OCI-LY1 (cell line): ENCODE measurements at regions not wholly inside any gene's neighbourhood (a gene's known extent, or its start where the extent isn't known, plus 50 kb on each side); places are given as distances from the start of the nearest gene placed in this dataset.

ENCODE experiments used
- H2AFZ ChIP-seq: fragments of 200-600 bp; sonication (generic), shearing (Covaris generic); 2 replicates; pipeline ENCODE4 v1.6.0; 2014; ENCODE audit warnings: antibody characterized with exemption, mild to moderate bottlenecking, low read length
- H3F3A ChIP-seq: fragments of 200-600 bp; sonication (generic), shearing (Covaris generic); 2 replicates; pipeline ENCODE4 v1.6.0; 2014; ENCODE audit warnings: mild to moderate bottlenecking, antibody characterized with exemption, low read length, moderate library complexity; ENCODE audit not compliant: insufficient read depth
- H3K27ac ChIP-seq: fragments of 200-600 bp; sonication (generic); 2 replicates; pipeline ENCODE4 v1.5.1; 2014; ENCODE audit warnings: low read length, mixed run types, mild to moderate bottlenecking, low read depth; ENCODE audit not compliant: poor library complexity, severe bottlenecking
- H3K27me3 ChIP-seq: fragments of 200-600 bp; sonication (generic); 2 replicates; pipeline ENCODE4 v1.6.0; 2014; ENCODE audit warnings: antibody characterized with exemption, mild to moderate bottlenecking, low read length, moderate library complexity; ENCODE audit not compliant: insufficient read depth
- H3K36me3 ChIP-seq: fragments of 200-600 bp; sonication (generic); 2 replicates; pipeline ENCODE4 v1.6.1; 2014; ENCODE audit warnings: mild to moderate bottlenecking, antibody characterized with exemption, low read length, moderate library complexity, mixed read lengths; ENCODE audit not compliant: insufficient read depth
- H3K4me1 ChIP-seq: fragments of 200-600 bp; sonication (generic); 2 replicates; pipeline ENCODE4 v1.5.1; 2014; ENCODE audit warnings: mild to moderate bottlenecking, low read length, moderate library complexity; ENCODE audit not compliant: insufficient read depth, severe bottlenecking
- H3K4me2 ChIP-seq: fragments of 200-600 bp; sonication (generic), shearing (Covaris generic); 2 replicates; pipeline ENCODE4 v1.6.1; 2014; ENCODE audit warnings: low read length
- H3K4me3 ChIP-seq: fragments of 200-600 bp; sonication (generic); 2 replicates; pipeline ENCODE4 v1.5.1; 2014; ENCODE audit warnings: low read length, low read depth, mild to moderate bottlenecking, mixed read lengths; ENCODE audit not compliant: poor library complexity, severe bottlenecking
- H3K79me2 ChIP-seq: fragments of 200-600 bp; shearing (Covaris generic); 2 replicates; pipeline ENCODE4 v1.6.1; 2016; ENCODE audit warnings: mixed run types, low read length, mixed read lengths; ENCODE audit not compliant: insufficient read depth
- H3K9ac ChIP-seq: fragments of 200-600 bp; sonication (generic), shearing (Covaris generic); 2 replicates; pipeline ENCODE4 v1.6.1; 2014; ENCODE audit warnings: mild to moderate bottlenecking, low read length, mixed read lengths
- H3K9me2 ChIP-seq: fragments of 200-600 bp; sonication (generic), shearing (Covaris generic); 2 replicates; pipeline ENCODE4 v1.6.1; 2014; ENCODE audit warnings: low read depth, mild to moderate bottlenecking, low read length, mixed read lengths
- H3K9me3 ChIP-seq: fragments of 200-600 bp; shearing (Covaris generic); 2 replicates; pipeline ENCODE4 v1.6.1; 2014; ENCODE audit warnings: low read length, mixed read lengths
- H4K20me1 ChIP-seq: fragments of 200-600 bp; sonication (generic), shearing (Covaris generic); 2 replicates; pipeline ENCODE4 v1.6.0; 2016; ENCODE audit warnings: mild to moderate bottlenecking, low read length; ENCODE audit not compliant: insufficient read depth
- CTCF ChIP-seq: fragments of 200-600 bp; sonication (generic), shearing (Covaris generic); IDR thresholded peaks from 2 replicates; pipeline ENCODE4 v1.5.1; 2017; ENCODE audit warnings: mild to moderate bottlenecking, antibody characterized with exemption, low read length, moderate library complexity, mixed read lengths
- EZH2 ChIP-seq: fragments of 200-600 bp; sonication (generic), shearing (Covaris generic); IDR thresholded peaks from 2 replicates; pipeline ENCODE4 v1.8.0; 2017; ENCODE audit warnings: borderline replicate concordance, mixed run types, mild to moderate bottlenecking, antibody characterized with exemption, low read length, moderate library complexity, mixed read lengths

GRCh38 chr11:28833169-28833568, 725.0 kb downstream of the METTL15 start:
- no peaks in the 10 kb centered on the region for H3K9me3 ChIP-seq
- H3K36me3 ChIP-seq, result no peaks in the 10 kb centered on the region
- no peaks in the 10 kb centered on the region for H3K79me2 ChIP-seq
- no peak overlapping the region for H3K27ac ChIP-seq
- H2AFZ ChIP-seq, result no peak overlapping the region
- no peak overlapping the region for H3K4me2 ChIP-seq
- no peaks in the 10 kb centered on the region for H4K20me1 ChIP-seq
- no peaks in the 10 kb centered on the region for H3K4me1 ChIP-seq
- H3K27me3 ChIP-seq, result no peaks in the 10 kb centered on the region
- TF ChIP-seq CTCF (no peak), EZH2 (no peak)
- H3K4me3 ChIP-seq, result no peak overlapping the region
- H3F3A ChIP-seq, result no peaks in the 10 kb centered on the region
- H3K9me2 ChIP-seq, result no peaks in the 10 kb centered on the region
- H3K9ac ChIP-seq, result no peak overlapping the region

GRCh38 chr11:28826807-28827206, 718.6 kb downstream of the METTL15 start:
- no peak for TF ChIP-seq EZH2
- TF ChIP-seq CTCF, result no peak
- Histone ChIP-seq H3K27me3 (no peaks in the 10 kb centered on the region), H3K9me3 (no peaks in the 10 kb centered on the region), H2AFZ (no peak overlapping the region), H3K36me3 (no peaks in the 10 kb centered on the region), H3K4me1 (no peaks in the 10 kb centered on the region), H3K27ac (no peak overlapping the region), H3K9ac (no peak overlapping the region), H3K9me2 (no peaks in the 10 kb centered on the region), H4K20me1 (no peaks in the 10 kb centered on the region), H3F3A (no peaks in the 10 kb centered on the region), H3K4me2 (no peak overlapping the region), H3K4me3 (no peak overlapping the region), H3K79me2 (no peaks in the 10 kb centered on the region)

- Histone ChIP-seq H3K9ac (no peak overlapping the region), H3K4me3 (no peak overlapping the region), H3K79me2 (no peaks in the 10 kb centered on the region), H3K36me3 (no peaks in the 10 kb centered on the region), H3K4me1 (no peaks in the 10 kb centered on the region), H3K27me3 (no peaks in the 10 kb centered on the region), H3F3A (no peaks in the 10 kb centered on the region), H3K9me2 (no peaks in the 10 kb centered on the region), H4K20me1 (no peaks in the 10 kb centered on the region), H3K9me3 (no peaks in the 10 kb centered on the region), H3K27ac (no peak overlapping the region), H3K4me2 (no peak overlapping the region), H2AFZ (no peak overlapping the region)
- TF ChIP-seq CTCF (no peak), EZH2 (no peak)
These were observed 714.4 kb downstream of the METTL15 start for GRCh38 chr11:28822576-28822975.
